Keratinocyte (primary cell): ENCODE measurements at regions not wholly inside any gene's neighbourhood (a gene's known extent, or its start where the extent isn't known, plus 50 kb on each side); places are given as distances from the start of the nearest gene placed in this dataset.

Source experiments
- DNase-seq: peaks from one replicate; pipeline ENCODE4 v3.0.0-alpha.2; 2011; ENCODE audit warnings: low read depth, missing footprints, low spot score
- FAIRE-seq: peaks from 2 replicates; lab custom pipeline; 2011; peaks lifted over from hg19 to GRCh38; lab: Jason Lieb, UNC
- H2AFZ ChIP-seq: 2 replicates; pipeline ENCODE4 v1.6.0; 2012; ENCODE audit warnings: low read length, control low read depth, inconsistent platforms; ENCODE audit not compliant: control insufficient read depth
- H3K27ac ChIP-seq: 2 replicates; pipeline ENCODE4 v1.5.1; 2011; ENCODE audit warnings: low read length; ENCODE audit not compliant: control insufficient read depth, insufficient read depth
- H3K27me3 ChIP-seq: 3 replicates; pipeline ENCODE4 v1.6.0; 2011; ENCODE audit warnings: low read length; ENCODE audit not compliant: control insufficient read depth, insufficient read depth; ENCODE audit errors: extremely low read depth
- H3K36me3 ChIP-seq, 2 experiments: 2 replicates in 1 of 2; 3 replicates in 1 of 2; pipeline ENCODE4 v1.5.1; 2011; ENCODE audit warnings: low read length in 2 of 2, mild to moderate bottlenecking in 1 of 2; ENCODE audit not compliant: control insufficient read depth in 2 of 2, insufficient read depth in 2 of 2; ENCODE audit errors: extremely low read depth in 1 of 2
- H3K4me1 ChIP-seq: 3 replicates; pipeline ENCODE4 v1.5.1; 2011; ENCODE audit warnings: low read length; ENCODE audit not compliant: control insufficient read depth, insufficient read depth; ENCODE audit errors: extremely low read depth
- H3K4me2 ChIP-seq: 3 replicates; pipeline ENCODE4 v1.6.0; 2011; ENCODE audit warnings: low read depth, low read length; ENCODE audit not compliant: control insufficient read depth, insufficient read depth; ENCODE audit errors: extremely low read depth
- H3K4me3 ChIP-seq, 3 experiments: fragments of 200-600 bp in 1 of 3; sonication (generic) in 1 of 3; 2 replicates in 2 of 3; 3 replicates in 1 of 3; pipeline ENCODE4 v1.5.1; 2011 to 2016; ENCODE audit warnings: low read length in 3 of 3, mild to moderate bottlenecking in 3 of 3, control low read depth in 2 of 3, inconsistent platforms in 1 of 3, low read depth in 1 of 3, mixed read lengths in 1 of 3, mixed run types in 1 of 3, moderate library complexity in 1 of 3; ENCODE audit not compliant: control insufficient read depth in 2 of 3, insufficient read depth in 2 of 3; ENCODE audit errors: extremely low read depth in 1 of 3
- H3K79me2 ChIP-seq: 2 replicates; pipeline ENCODE4 v1.6.0; 2012; ENCODE audit warnings: low read length; ENCODE audit not compliant: control insufficient read depth, insufficient read depth
- H3K9ac ChIP-seq: 3 replicates; pipeline ENCODE4 v1.6.0; 2011; ENCODE audit warnings: low read length; ENCODE audit not compliant: control insufficient read depth, insufficient read depth; ENCODE audit errors: extremely low read depth
- H3K9me1 ChIP-seq: 3 replicates; pipeline ENCODE4 v1.6.0; 2011; ENCODE audit warnings: low read length; ENCODE audit not compliant: control insufficient read depth, insufficient read depth; ENCODE audit errors: extremely low read depth
- H3K9me3 ChIP-seq: 2 replicates; pipeline ENCODE4 v1.5.1; 2012; ENCODE audit warnings: low read depth, low read length; ENCODE audit not compliant: control insufficient read depth
- H4K20me1 ChIP-seq: 3 replicates; pipeline ENCODE4 v1.6.0; 2011; ENCODE audit warnings: low read length; ENCODE audit not compliant: control insufficient read depth, insufficient read depth; ENCODE audit errors: extremely low read depth
- CTCF ChIP-seq, 3 experiments: IDR thresholded peaks in 1 of 3; conservative IDR thresholded peaks in 1 of 3; optimal IDR thresholded peaks in 1 of 3; 2 replicates in 2 of 3; 3 replicates in 1 of 3; pipeline versions ENCODE3 to v1.5.1; 2011; ENCODE audit warnings: low read length in 3 of 3, mild to moderate bottlenecking in 3 of 3, moderate library complexity in 2 of 3, control low read depth in 1 of 3, inconsistent platforms in 1 of 3; ENCODE audit not compliant: insufficient read depth in 2 of 3; ENCODE audit errors: extremely low read depth in 1 of 3
- EZH2 ChIP-seq: IDR thresholded peaks from one replicate; pipeline ENCODE4 v1.6.1; 2012; ENCODE audit warnings: inconsistent platforms, mild to moderate bottlenecking, low read length, moderate library complexity
- dilution Hi-C: fragments of 300-500 bp; cut with MboI; formaldehyde crosslinking; loops from one replicate; pipeline ENCODE4 v1.7.0; 2020; ENCODE audit warnings: low sequenced_read_pairs; ENCODE audit not compliant: extremely low pct_ligation_motif_present

GRCh38 chr2:119088416-119088815 lies 70.1 kb downstream of the C1QL2 start:
- Histone ChIP-seq H3K9me3 (no peaks in the 10 kb centered on the region), H3K4me3 (no peak overlapping the region), H3K9ac (no peak overlapping the region), H3K36me3 (no peaks in the 10 kb centered on the region), H2AFZ (no peak overlapping the region), H3K79me2 (no peaks in the 10 kb centered on the region), H3K27me3 (peaks cover 5% of the 10 kb centered on the region), H3K9me1 (no peaks in the 10 kb centered on the region), H3K27ac (no peak overlapping the region), H3K4me2 (no peak overlapping the region), H4K20me1 (peaks cover 3% of the 10 kb centered on the region), H3K4me1 (no peaks in the 10 kb centered on the region)
- no peak for DNase-seq
- dilution Hi-C loops: no loop called here
- TF ChIP-seq EZH2 (no peak), CTCF (optimal IDR thresholded peaks at IDR 0.05 in 1 of 3, IDR thresholded peaks at IDR 0.05 in 1 of 3, conservative IDR thresholded peaks at IDR 0.05 in 1 of 3; ENCODE audit: extremely low read depth in 1 of 3, insufficient read depth in 2 of 3, low read length in 3 of 3) (no peak)
- FAIRE-seq: no peak

GRCh38 chr2:119086327-119086726 lies 72.2 kb downstream of the C1QL2 start:
- FAIRE-seq (no peak), DNase-seq (no peak)
- no peaks in the 10 kb centered on the region for H3K36me3 ChIP-seq
- peaks cover 5% of the 10 kb centered on the region for H4K20me1 ChIP-seq
- H3K79me2 ChIP-seq: no peaks in the 10 kb centered on the region
- no peaks in the 10 kb centered on the region for H3K4me1 ChIP-seq
- no peaks in the 10 kb centered on the region for H3K9me3 ChIP-seq
- no peak overlapping the region for H3K4me2 ChIP-seq
- H3K9me1 ChIP-seq: no peaks in the 10 kb centered on the region
- H2AFZ ChIP-seq: no peak overlapping the region
- H3K9ac ChIP-seq: no peak overlapping the region
- H3K27me3 ChIP-seq: peaks cover 5% of the 10 kb centered on the region
- no peak overlapping the region for H3K27ac ChIP-seq
- TF ChIP-seq EZH2: no peak
- TF ChIP-seq CTCF (optimal IDR thresholded peaks at IDR 0.05 in 1 of 3, IDR thresholded peaks at IDR 0.05 in 1 of 3, conservative IDR thresholded peaks at IDR 0.05 in 1 of 3; ENCODE audit: extremely low read depth in 1 of 3, insufficient read depth in 2 of 3, low read length in 3 of 3): no peak
- dilution Hi-C loops: no loop called here
- no peak overlapping the region for H3K4me3 ChIP-seq
